Panc1 (cell line): ENCODE measurements at regions not wholly inside any gene's neighbourhood (a gene's known extent, or its start where the extent isn't known, plus 50 kb on each side); places are given as distances from the start of the nearest gene placed in this dataset.

Experiments
- CTCF ChIP-seq: fragments of 450-650 bp; IDR thresholded peaks from 2 replicates; pipeline ENCODE4 v1.5.1; 2017; ENCODE audit warnings: mild to moderate bottlenecking
- POLR2AphosphoS5 ChIP-seq: IDR thresholded peaks from 2 replicates; pipeline ENCODE4 v1.6.1; 2012; ENCODE audit warnings: mild to moderate bottlenecking, low read depth, low read length, moderate library complexity

GRCh38 chr9:18327121-18327520 lies 146.8 kb upstream of the ADAMTSL1 start:
- TF ChIP-seq POLR2AphosphoS5 (no peak), CTCF (no peak)
